Dedifferentiated amniotic fluid mesenchymal stem cell (primary cell): ENCODE measurements at regions not wholly inside any gene's neighbourhood (a gene's known extent, or its start where the extent isn't known, plus 50 kb on each side); places are given as distances from the start of the nearest gene placed in this dataset.

Experiments
- DNase-seq: peaks from one replicate; pipeline ENCODE4 v3.0.0-alpha.2; 2016; ENCODE audit errors: extremely low spot score

DNA sequence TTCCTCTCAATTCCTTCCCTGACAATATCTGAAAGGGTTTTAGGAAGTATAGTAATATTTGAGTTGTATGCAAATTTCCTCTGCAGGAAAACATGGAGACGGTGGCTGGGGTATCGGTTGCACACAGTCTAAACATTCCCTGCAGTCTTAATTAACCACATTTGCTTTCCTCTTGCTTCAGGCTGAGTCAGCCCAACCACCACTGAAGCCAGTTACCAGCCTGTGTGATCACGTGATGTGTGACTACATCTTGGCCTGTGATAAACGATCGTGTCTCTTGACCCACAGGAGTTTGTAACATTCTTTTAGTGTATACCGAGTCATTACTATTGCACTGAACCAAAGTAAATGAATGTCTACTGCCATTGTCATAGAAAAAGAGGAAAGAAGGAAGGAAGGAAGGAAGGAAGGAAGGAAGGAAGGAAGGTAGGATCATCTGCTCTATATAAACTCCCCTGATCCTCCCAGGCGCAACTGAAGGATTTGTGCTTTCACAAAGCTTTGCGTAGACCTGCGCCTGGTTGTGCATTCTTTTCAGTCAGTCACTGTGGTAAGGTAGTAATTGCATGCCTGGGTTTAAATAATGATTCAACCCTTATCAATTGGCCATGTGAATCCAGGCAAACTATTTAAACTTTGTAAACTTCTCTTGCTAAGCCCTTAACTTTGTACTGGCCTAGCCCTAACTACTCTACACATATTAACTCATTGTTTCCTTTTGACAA lies 280.6 kb upstream of the SALL1 start:
- peak; percentile 94 for DNase-seq

DNA sequence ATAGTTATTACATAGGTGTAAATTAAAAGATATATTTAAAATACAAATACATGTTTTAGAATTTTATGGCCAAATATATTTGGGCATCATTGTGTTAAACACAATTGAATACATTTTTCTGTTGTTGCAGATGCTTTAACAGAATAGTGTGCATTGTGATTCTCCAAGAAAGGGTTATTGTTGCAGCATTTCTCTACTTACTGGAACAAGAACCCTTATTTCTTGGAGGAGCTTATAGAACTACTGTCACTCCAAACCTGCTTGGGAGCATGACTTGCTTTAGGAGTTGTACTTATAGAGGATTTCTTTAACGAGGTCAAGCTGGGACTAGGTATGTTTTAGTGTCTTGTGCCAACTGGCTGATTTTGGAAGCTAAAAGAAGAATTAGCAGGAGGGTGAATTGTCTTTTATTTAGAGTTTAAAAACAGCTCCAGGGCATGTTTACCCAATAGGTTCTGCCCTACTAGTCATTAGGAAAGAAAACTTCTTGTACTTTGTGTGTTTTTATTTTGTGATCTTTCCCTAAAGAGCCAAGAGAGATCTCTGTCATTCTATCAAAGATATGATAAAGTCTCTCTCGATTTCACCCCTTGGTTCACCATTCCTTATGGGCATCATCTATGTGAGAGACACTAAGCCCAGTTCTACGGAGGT lies 279.8 kb upstream of the SALL1 start:
- no peak for DNase-seq

DNA sequence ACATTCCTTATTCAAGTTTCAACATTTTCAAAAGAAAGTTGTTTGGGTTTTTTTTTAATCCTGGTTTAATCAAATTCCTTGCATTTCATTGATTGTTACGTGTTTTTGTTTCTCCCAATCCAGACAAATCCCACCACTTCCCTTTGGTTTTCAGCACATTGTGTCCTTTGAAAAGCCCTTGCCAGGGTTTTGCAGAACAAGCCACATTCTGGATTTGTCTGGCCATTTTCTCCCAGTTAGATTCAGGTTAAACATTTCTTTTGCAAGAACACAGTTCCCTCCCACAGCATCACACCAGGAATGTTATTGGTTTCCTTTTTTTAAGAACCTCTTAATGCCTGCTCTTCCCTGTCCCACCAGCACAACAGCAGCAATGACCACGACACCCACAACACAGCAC lies 278.0 kb upstream of the SALL1 start:
- DNase-seq, result no peak

DNA sequence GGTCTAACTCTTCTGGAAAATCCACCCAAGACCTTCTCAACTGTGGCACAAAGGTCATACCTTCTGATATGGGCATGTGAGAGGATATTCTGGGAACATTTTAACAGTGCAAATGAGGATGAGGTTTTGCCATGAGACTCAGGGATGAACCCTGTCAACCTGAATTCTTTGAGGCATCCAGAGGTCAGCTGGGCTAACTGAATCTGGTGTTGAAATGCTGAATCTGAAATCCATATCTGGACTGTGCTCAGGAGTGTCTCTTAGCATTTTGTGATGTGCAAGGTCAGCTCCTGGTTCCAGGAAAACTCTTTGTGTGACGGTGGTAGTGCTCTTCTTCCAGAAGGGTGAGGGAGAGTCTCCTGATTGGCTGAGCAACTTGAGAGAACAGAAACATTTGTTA lies 276.0 kb upstream of the SALL1 start:
- DNase-seq, result no peak

DNA sequence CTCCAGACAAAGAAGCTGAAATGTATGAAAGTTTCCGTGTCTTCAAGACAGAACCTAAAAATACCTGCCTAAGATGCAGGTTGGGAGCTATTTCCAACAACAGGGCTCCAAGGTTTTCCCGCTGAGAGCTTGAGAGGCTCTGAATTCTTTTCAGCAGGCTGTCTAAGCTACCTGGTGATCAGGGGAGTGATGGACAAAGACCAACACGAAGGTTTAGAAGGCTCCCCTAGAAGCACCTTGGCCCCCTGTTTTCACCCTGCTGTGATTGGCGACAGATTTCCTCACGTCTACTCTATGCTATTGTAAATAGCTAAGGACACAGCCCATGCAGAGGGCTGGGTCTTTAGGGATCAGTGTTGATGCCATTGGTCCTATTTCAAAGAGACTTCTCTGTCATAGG lies 275.2 kb upstream of the SALL1 start:
- DNase-seq, result no peak

DNA sequence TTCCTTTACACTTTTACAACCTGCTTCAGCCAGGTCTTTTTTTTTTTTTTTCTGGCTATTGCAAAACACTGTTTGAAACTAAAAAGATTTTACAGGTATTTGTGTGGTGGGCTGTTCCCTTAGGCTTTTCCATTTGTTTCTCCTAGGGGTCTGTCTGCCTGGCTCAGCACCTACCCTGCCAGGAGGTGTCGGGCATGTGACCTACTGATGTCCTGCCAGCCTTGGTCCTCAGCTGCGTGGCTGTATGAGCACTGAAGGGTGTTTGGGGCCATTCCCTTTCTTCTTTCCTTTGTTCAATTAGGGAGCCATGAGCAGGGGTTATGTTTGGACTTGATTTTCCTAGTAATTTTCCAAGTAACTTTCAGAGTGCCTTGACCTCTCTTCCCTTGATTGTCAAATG lies 269.2 kb upstream of the SALL1 start:
- DNase-seq, result no peak

DNA sequence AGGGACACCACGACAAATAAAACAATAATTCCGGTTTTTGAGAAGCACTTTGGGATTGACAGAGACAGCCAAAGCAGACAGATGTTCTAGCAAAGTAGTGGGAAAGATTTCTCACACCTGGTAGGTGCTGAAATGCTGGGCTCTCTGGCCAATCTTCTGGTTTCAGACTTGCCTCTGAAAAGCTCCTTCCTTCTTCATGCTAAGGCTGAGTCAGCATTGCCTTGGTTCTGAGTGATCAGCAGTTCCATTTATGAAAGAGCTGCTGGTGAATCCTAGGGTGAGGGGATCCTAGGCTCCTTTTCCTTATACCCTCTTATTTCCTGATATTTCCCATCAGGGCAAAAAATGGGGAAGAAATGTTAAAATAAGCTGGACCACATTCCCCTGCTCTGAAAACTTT lies 268.7 kb upstream of the SALL1 start:
- no peak for DNase-seq

DNA sequence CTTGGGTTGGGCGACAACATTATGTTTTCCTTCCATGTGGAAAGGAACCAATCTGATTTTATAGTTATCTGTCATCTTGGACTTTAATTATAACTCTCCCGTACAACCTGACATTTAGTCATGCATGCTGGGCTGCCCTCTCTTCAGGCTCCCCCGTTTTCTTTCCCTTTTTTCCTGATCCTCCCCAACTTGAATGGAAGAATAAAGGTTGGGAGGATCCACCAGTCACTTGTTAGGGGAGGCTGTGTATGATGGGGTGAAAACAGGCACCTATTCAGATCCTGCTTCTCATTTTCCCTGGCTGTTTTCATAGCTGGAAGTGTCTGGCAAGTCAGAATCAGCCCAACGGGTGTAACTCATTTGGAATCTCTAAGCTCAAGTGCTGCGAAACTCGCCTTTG lies 267.2 kb upstream of the SALL1 start:
- no peak for DNase-seq

DNA sequence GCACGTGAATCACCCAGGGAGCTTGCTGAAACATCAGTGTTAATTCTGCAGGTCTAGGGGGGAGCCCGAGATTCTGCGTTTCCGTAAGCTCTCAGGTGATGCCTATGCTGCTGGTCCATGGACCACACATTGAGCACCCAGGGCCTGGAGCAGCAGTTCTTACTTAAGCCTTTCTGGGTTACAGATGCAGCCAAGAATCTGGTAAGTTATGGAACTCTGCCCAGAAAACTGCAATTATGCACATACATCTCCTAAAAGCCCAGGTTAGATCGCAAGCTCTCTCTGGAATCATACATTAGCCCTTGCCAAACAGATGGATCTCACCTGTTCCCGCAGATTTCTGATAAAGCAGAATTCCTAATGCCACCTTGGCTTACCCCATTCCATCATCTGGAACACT lies 265.9 kb upstream of the SALL1 start:
- no peak for DNase-seq

DNA sequence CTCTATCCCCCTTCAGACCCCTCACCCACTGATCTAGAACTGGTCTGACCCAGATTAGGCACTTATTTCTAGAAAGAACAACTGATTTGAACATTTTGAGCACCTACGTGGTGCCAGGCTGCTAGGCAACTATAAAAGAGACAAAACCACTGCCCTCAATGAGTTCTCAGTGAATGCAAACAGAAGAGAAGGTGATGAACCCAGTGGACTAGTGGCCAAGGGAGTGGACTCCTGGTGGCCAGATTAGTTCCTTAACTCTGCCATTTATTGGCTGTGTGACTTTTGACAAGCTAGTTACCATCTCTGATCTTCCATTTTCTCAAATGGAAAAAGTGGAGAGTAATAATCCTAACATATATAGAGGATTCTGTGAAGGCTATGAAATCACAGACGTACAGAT lies 259.1 kb upstream of the SALL1 start:
- DNase-seq, result no peak

DNA sequence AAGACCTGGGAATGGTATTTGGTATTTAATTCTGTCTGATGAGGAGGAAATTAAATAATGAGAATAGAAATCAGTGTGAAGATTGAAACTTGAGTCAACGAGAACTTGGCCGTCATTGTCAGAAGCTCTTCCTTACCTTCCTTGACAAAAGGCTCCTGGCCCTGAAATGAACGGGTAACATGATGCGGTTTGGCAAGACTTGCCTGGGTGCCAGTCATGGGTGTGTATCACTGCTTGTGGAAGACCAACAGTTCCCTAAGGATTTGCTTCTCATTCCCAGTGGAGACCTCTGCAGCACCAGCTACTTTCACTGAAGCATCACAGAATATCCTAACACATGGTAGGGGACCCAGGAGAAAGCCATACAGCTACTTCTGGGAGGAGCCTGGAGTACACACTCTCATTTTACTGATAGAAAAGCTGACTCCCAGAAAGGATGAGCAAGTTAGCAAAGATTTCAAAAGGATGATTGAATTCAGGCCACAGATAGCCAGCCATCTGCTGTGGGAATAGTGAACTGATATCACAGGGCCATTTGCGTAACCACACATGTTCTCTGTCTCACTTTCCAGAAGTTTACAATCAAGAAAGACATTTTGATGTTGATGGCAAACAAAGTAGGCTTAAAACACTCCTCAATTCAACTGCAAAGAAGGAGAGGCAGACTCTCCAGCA lies 258.1 kb upstream of the SALL1 start:
- no peak for DNase-seq

DNA sequence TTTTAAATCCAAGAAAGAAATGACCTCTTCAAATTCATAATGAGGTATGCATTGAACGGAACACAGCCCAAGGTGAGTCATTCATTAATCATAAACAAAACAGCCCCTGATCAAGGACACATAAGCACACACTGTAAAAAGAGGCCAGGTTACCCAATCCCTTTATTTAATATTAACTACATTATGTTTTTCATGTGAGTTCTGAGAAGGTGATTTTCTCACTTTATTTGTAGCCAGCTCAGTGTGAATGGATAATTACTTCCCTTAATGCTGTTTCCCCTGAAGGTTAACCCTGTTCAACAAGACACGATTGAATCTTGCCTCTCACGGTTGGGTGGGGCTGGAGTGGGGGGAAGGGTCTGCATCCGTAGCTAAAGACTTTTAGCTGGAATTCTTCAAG lies 257.3 kb upstream of the SALL1 start:
- no peak for DNase-seq

DNA sequence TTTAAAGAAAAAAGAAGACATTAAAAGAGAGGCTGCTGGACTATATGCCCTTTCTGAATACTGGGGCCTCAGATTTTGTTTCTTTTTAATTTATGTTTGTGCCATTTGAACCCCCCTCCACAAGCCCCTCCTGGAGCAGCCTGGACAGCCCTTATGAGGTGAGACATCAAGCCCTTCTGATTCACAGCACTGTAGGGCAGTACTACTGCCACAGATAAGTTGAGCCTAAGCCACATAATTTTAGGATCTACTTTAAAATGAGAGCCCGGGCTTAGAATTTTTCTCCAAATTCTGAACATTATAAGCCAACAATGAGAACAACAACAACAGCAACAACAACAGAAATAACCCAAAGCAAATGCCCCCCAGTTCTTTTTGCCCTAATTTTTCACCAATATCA lies 256.9 kb upstream of the SALL1 start:
- DNase-seq, result no peak

DNA sequence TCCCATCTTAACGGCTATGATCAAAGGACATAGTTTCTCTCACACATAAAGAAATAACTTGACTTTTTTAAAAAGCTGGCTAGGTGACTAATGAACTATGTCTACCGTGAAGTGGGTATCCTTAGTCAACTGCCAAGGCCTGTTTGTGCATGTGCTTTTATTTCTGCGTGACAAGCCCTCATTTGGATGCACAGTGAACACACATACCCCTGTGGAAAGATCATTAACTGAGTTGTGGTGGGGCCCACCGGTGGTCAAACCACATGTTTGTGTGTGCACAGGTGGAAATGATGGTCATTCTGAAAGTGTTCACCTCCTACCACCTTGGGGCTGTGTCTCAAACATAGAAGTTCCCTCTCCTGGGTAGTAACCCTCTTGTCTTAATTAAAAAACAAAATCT lies 256.1 kb upstream of the SALL1 start:
- no peak for DNase-seq

DNA sequence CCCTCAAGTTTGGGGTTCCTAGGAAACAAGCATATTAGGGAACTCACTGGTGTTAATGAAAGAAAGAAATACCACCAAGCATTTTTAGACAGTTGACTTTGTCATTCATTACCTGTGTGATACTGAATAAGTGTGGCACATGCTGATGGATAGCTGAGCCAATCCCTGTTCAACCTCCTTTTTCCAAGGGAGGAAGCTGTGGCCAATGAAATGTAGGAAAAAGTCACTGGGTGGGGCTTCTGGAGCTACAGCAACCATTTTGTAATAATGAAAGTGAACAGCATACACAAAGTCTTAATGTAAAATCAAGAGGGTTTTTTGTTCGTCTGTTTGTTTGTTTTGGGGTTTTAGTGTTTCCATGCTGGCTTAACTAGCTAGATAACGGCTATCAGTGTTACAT lies 254.3 kb upstream of the SALL1 start:
- no peak for DNase-seq

DNA sequence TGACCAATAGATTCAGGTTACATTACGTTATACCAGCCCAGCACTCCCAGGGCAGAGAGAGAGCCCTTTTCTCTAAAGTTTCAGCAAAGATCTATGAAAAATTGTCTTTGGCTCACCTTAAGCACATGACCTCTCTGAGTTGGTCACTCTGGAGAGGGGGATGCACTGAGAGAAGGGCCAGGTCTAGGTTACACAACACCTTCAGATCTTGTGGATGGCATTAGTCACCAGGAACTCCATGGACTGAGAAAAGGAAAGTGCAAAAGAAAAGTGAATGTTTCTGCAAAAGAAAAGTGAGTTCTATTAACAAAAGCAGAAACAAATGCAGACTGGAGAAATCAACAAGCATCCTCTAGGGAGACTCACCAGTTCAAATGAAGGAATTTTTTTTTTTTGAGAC lies 253.3 kb upstream of the SALL1 start:
- no peak for DNase-seq

DNA sequence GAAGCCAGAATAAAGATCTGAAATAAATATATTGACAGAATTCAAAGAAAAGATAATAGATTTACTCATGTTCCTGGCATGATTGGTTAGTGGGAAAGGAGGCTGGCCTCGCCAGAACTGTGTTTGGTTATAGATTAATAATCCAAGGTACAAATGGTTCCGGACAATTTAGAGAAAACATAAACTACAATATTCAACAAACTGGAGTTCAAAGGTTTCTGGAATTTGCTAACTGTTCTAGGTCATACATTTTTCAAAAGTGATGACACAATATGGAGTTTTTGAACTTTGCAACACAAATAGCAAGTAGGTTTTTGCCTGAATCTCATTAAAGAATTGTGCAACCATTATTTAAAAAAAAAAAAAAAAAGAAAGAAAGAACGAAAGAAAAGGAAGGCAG lies 251.7 kb upstream of the SALL1 start:
- no peak for DNase-seq

DNA sequence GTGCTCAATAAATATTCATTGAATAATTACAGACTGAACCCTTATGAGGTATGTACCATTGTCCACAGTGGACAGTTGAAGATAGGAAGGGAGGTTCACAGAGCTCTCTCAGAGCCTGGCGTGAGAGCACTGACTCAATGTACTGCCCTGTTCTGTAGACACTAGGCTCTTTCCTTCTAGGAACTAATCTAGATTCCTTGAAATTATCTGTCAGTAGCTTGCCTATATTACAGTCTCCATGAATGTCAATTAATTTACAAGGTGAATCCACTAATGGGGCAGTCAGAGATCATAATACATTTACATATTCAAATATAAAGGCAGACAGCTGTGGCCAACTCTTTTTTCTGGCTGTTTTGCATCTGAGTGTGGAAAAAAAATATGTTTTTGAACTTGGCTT lies 251.2 kb upstream of the SALL1 start:
- no peak for DNase-seq

DNA sequence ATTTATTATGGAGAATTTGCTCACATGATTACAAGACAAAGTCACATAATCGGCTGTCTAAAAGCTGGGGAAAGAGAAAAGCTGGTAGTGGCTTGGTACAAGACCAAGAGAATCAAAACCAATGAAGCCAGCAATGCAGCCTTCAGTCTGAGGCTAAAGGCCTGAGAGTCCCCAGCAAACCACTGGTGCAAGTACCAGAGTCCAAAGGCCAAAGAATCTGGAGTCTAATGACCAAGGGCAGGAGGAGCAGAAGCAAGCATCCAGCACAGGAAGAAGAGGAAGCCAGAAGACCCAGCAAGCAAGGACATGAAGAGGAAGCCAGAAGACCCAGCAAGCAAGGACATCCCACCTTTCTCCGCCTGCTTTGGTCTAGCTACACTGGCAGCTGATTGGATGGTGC lies 250.6 kb upstream of the SALL1 start:
- DNase-seq, result no peak

DNA sequence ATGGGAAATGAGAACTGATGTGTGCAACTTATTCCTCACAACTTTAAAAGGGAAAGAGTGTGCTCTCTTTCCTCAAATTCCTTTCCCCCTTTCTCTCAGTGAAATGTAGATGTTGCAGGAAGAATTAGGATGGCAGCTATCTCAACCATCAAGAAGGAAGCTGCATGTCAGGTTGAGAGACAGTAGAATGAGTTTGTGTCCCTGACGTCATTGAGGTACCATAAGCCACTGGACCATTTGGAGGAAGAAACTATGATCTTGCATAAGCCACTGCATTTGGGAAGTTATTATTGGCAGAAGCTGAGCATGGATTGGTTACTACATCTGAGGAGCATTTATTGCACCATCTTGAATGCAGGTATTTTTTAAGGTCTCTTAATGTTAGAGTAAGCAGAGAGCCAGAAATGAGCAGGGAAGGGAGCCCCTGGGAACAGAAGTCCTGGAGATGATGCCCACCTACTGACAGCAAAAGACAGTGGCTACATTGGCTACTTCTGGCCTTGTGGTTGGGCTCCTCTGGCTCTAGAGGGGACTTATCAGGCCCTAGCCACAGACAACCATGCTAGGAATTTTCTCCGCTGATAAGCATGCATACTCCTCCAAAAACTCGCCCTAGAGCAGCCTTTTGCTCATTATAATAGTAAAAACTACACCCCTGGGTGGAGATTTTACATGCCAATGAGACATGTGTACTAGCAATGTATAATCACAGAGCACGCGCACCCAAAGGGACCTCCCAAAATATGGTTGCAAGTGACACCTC lies 249.0 kb upstream of the SALL1 start:
- no peak for DNase-seq

DNA sequence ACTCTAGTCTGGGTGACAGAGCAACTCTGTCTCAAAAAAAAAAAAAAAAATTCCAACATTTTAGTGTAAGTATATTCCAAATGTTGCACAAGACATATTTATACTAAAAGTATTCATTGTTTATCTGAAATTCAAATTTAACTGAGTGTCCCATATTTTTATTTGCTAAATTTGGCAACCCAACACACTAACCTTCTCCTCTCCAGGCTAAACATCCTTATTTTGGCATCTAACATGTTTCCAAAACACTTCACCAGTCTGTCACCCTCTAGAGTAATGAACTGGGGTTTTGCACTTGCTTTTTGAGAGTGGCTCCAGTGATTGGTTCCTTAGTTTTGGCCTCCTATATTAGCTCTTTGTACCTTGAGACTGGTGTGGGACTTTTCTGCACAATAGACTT lies 243.4 kb upstream of the SALL1 start:
- no peak for DNase-seq

DNA sequence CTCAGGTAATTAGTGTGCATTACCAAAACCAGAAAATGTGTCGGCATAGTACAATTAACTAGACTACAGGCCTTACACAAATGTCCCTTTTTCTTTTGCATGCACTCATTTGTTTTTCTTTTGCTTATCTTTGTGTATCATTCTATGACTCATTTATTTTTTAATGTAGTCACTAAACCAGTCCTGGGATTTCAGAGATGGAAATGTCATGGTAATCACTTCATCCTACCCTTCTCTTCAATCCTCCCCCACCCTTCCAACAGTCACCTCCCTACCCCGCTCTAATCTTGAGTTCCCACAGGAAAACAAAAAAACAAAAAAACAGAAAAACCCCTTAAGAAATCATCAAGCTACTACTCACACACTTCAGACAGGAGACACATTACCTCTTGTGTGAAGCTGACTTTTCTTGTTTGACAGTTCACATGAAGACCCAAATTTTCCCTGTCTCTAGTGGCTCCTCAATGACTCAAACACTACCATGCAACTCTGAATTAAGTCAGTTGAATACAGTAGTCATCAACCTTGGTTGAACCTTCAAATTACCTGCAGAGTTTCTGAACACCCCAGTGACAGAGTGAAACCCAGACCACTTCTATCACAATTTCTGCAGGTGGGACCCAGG lies 242.4 kb upstream of the SALL1 start:
- no peak for DNase-seq
